GM21447 (cell line): ENCODE measurements at regions not wholly inside any gene's neighbourhood (a gene's known extent, or its start where the extent isn't known, plus 50 kb on each side); places are given as distances from the start of the nearest gene placed in this dataset.

Experiments used
- ATAC-seq: cut with Tn5 transposase; IDR thresholded peaks from one replicate; pipeline ENCODE4 v1.9.1; 2021; ENCODE audit not compliant: unreplicated experiment

DNA sequence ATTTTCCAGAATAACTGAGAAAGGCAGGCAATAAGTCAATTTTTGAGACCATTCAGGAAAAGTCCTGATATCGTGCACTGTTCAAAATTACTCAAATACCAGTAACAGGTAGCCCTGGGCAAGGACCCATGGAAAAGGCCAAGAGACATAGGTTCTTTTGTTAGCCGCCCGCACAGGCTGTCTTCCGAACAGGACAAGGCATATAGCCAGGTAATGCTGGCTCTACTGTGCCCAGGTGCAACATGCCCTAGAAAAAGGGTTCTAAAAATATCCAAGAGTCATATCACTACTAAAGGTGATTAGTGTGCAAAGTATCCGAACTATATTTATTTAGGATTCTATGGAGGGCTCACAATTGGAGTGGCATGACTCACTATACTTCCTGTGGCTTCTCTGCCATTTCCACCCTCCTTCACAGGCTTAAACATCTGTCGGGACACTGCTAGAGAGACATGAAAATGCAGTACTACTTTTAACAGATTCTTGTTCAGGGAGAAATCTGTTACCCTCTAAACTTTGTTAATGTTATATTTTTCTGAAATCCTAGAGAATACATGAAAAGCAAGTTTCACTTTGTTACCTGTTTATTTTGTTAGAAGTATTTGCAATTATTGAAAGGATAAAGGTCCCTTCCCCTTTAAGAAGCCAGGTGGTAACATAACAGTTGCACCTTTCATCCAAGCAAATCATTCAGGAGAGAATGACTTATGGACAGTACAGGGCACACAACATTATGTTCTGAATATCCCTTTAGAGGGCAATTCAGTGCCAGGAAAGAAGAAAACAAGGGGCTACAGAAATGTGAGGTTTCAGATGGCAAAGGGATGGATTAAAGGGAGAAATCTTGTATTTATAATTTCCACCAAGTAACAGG, 293.3 kb upstream of the THBS1 start:
- ATAC-seq = no peak

- no peak for ATAC-seq
Measured at GRCh38 chr15:39290711-39291435, 290.0 kb upstream of the THBS1 start.

GRCh38 chr15:39291690-39292089, 289.2 kb upstream of the THBS1 start:
- ATAC-seq = no peak

GRCh38 chr15:39296955-39297354, 283.9 kb upstream of the THBS1 start:
- ATAC-seq = no peak

- ATAC-seq = no peak
Measured at GRCh38 chr15:39298271-39298962, 282.5 kb upstream of the THBS1 start.

DNA sequence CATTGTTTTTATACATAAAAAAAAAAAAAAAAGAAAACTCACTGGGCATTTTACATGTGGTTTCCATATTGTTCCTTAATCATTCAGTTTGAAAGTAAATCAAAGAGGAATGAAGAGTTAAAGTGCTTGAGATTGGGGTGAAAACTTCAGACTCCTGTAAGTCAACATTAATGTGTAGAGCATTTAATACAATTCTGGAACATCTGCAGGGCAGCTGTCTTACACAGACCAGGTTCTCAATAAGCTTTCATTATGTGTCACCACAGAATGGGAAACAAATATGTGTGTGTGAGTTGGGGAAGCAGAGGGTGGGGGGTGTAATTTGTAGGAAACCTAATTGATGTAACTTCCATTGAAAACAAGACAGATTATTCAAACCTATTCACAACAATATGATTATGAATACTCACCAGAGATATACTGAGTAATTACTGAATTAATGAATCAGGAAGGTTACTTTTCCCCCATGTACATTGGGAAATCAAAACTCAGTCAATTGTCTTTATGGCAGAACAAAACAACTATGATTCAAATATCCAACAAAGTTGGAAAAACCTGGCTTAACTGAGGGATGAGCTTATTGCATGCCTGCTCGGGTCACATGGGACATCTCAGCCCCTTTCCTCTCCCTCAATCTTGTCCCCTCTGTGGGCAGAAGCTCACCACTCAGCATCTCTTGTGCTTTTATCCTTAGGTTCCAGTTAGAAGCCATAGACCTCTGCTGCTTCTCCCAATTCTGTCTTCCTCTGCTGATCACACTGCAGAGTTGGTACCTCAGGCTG, 281.2 kb upstream of the THBS1 start:
- ATAC-seq = no peak

GRCh38 chr15:39300451-39301153, 280.3 kb upstream of the THBS1 start:
- no peak for ATAC-seq

- no peak for ATAC-seq
Measured at GRCh38 chr15:39301589-39301999, 279.3 kb upstream of the THBS1 start.

DNA sequence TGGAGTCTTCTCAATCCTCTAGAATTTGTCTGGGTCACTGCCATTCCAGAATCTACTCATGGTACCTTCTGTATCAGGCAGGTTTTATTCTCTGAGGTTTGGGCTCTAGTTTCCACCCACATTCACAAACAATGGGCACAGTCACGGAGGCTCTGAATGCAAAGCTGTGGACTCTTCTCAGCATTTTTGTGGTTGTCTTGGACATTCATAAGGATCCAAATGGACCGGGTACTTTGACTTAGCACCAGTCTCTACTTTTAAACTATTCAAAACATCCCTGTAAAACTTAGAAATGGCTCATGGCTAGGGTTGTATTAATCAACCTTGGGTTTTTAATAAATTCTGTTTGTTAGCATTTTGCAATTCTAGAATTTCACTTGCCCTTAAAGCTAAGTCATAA, 277.9 kb upstream of the THBS1 start:
- ATAC-seq = no peak

DNA sequence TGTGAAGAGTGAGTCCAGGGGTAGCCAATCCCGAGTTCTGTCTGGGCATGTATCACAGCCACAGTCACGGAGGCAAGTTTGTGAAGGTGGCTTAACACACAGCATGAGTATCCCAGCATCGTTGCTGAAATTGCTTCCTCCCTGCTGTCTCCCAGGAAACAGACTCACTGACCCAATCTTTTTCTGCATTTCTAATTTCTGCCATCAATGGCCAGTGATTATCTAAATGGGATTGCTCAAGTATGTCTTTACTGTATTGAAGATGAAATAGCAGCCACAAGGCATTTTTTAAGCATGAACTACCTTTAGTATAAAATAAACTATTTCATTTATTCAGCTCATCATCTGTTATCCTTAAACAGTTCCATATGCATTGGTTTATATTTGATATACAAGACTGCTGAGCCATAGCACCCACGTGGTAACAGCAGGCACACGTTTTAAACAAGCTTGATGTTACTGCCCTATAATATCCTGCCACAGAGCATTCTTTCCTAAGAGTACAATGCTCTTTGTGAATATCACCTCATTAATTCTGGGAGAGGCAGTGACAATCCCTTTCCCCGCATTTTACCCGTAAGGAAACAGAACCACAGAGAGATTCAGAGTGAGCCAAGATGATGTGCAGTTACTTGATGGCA, 276.6 kb upstream of the THBS1 start:
- no peak for ATAC-seq

GRCh38 chr15:39304931-39305728, 275.7 kb upstream of the THBS1 start:
- no peak for ATAC-seq

DNA sequence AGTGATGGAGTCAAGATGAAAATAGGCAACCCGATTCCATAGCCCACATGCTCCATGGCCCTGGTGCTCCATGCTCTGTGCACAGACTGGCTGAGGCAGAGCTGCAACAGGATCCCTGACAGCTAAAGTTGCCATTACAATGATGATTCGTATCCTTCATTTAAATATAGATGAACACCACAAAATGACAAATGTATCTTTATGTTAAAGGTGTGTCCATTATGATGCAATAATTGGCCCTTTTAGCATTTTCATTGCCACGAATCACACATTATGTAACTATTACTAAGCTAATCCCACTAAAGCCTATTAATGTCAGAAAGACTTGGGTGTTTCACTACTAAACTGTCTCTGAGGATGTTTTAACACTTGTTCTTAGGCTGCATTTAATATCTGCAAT, 270.2 kb upstream of the THBS1 start:
- no peak for ATAC-seq

GRCh38 chr15:39312984-39313383, 267.9 kb upstream of the THBS1 start:
- no peak for ATAC-seq

DNA sequence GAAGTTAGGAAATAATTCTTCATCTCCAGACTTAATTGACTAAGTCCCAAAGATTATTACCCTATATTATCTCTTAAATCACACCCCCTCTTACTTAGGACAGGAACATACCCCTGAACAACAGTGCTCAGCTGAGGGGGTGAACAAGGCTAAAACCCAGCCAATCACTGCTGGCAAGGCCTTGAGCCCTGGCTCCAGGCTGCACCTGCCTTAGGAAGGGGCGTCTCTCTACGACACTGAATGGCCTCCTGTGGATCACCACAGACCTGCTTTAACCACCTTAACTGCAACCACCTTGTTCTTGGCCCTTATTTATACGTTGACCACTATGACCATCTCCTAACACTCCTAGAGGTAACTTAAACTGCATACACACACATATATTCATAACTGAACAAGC, 267.4 kb upstream of the THBS1 start:
- no peak for ATAC-seq

DNA sequence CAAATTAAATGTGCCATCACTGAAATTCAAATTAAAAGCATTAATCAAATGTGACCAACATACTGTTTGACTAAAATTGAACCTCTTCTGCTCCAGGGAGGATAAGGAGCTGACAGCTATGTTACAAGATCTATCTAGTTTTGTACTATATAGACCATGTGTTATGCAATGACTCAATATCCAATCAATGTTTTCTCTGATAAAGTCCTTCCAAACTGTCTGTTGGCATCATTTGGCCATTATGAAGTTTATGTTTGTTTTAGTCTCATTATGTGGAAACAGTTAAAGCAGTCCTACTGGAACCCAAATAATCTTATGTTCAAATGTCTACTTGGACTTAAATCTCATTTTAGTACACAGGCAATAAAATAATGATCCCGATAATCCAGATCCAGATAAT, 267.0 kb upstream of the THBS1 start:
- no peak for ATAC-seq

DNA sequence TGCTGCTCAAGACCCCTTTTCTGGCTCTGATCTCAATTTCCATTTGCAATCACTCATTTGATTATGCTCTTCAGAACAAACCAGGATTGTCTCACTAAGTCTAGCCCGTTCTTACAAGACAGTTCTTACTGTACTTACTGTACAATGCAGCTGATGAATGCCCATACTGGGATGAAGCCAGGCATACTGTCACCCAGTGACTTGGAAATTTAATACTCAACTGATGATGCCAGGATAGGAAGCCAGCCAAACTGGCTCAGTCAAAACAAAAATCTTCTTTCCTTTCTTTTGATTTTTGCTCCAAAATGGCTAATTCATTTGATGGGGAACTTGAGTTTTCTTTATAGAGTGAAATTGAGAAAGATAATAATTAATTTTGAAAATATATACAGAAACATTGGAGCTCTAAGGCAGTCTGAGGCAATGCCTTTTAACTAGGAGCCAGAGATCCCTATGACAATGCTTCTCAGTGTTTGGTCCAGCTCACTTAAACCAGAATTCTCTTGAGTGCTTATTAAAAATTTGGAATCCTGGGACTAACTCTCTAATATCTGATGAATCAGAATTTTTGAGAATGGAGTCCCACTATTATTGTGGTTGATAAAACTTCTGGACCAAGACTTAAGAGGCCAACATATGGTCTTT, 265.6 kb upstream of the THBS1 start:
- no peak for ATAC-seq

GRCh38 chr15:39317225-39317624, 263.7 kb upstream of the THBS1 start:
- no peak for ATAC-seq

DNA sequence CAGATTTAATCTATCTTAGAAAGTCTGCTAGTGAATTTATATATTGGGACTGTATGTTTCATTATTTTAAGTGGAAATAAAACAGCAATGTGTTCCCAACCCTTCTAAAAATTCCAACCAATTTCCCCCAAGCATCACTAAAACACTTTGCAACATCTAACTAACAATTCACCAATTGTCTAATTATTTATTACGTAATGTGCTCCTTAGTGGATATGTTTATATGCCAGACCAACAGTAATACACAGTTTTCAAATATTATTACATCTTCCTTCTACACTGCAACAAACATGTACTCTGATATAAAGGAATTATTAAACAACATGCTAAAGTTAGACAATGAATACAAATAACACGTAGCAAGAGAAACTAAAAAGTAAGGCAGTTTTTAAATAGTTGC, 262.6 kb upstream of the THBS1 start:
- no peak for ATAC-seq

DNA sequence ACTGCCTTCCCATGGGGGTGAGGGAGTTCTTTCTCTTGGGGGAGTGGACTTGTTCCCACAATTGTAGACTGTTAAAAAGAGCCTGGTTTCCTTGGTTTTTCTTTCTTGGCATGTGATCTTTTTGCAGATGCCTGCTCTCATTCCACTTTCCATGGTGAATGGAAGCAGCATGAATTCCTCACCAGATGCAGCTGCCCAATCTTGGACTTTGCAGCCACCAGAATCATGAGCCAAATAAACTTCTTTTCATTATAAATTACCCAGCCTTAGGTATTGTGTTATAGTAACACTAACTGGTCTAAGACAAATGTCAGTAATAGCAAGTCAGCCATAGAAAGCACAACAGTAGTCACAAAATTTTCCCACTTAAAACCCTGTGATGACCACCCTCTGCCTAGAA, 260.5 kb upstream of the THBS1 start:
- no peak for ATAC-seq
